SK-N-MC (cell line): ENCODE measurements at regions not wholly inside any gene's neighbourhood (a gene's known extent, or its start where the extent isn't known, plus 50 kb on each side); places are given as distances from the start of the nearest gene placed in this dataset.

Source experiments
- EZH2 ChIP-seq: fragments of 200-600 bp; sonication (generic); IDR thresholded peaks from one replicate; pipeline ENCODE4 v1.6.1; 2017; ENCODE audit warnings: antibody characterized with exemption
- FOXP2 ChIP-seq: optimal IDR thresholded peaks from 2 replicates; pipeline ENCODE3; 2011; ENCODE audit warnings: mild to moderate bottlenecking, moderate library complexity; ENCODE audit not compliant: insufficient read depth; ENCODE audit errors: extremely low read length, control extremely low read depth
- POLR2AphosphoS5 ChIP-seq: IDR thresholded peaks from 2 replicates; pipeline ENCODE4 v1.6.1; 2012; ENCODE audit warnings: mild to moderate bottlenecking, low read depth, low read length, borderline replicate concordance

DNA sequence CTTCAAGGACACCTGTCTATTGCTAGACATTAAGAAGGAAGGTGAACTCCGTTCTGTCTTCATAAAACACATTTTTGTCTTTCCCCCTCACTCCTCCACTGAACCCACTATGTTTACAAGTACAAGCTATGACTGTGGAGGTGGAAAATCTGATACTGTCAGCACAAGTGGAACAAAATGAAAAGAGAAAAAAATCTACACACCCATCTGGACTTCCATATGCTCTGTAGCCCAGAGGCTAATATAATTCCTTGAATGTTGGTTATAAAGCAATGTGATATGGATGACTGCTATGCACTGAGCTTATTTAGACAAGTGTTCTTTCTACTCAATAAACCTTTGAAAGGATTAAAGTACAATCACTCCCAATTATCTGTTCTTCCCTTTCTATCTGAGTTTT is 713.5 kb downstream of the DIAPH3 start:
- TF ChIP-seq POLR2AphosphoS5 = no peak
- TF ChIP-seq EZH2 = no peak
- no peak for TF ChIP-seq FOXP2
